ENCODE measurements at regions not wholly inside any gene's neighbourhood (a gene's known extent, or its start where the extent isn't known, plus 50 kb on each side); places are given as distances from the start of the nearest gene placed in this dataset.

- no peak for DNase-seq (ENCODE audit: extremely low spot score)
- no peak for TF ChIP-seq CTCF (IDR thresholded peaks at IDR 0.05; ENCODE audit: control extremely low read depth, extremely low read depth, low read depth, missing control alignments)
- ChIA-PET POLR2A (no interaction called here), CTCF (interaction anchor here (0.7 to 1.5 kb wide), 2 partner anchors 9 to 12 kb away, joined by 3 read pairs; no protein-coding TSS in a partner anchor)
Measured at GRCh38 chr3:73805435-73805834, 180.7 kb upstream of the PDZRN3 start.

DNA sequence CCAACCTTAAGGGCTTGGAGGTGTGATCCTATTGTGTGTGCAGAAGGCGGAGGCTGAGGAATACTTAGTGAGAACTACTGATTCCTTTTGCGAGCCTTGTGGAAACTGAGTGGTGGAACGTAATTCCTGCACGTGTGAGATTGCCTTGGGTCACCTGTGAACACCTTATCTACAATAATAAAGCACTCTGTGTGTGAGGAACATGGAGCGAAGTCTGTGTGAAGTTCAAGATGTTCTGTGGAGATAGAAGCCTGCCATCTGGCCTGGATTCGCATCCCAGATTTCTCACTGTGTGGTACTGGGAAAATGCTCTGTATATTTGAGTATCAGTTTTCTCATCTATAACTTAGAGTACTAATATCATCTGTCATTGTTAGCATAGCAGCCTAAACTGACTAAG lies 179.5 kb upstream of the PDZRN3 start:
- ChIA-PET CTCF (interaction anchor here (1.5 kb wide), 2 partner anchors 8 to 9 kb away, joined by 3 read pairs; no protein-coding TSS in a partner anchor), POLR2A (no interaction called here)
- no peak for TF ChIP-seq CTCF (IDR thresholded peaks at IDR 0.05; ENCODE audit: control extremely low read depth, extremely low read depth, low read depth, missing control alignments)
- DNase-seq (ENCODE audit: extremely low spot score) = no peak

- no peak for DNase-seq (ENCODE audit: extremely low spot score)
- TF ChIP-seq CTCF (IDR thresholded peaks at IDR 0.05; ENCODE audit: control extremely low read depth, extremely low read depth, low read depth, missing control alignments) = no peak
- POLR2A ChIA-PET = no interaction called here
- CTCF ChIA-PET = interaction anchor here (1.3 kb wide), 1 partner anchor 15 kb away, joined by 3 read pairs; no protein-coding TSS in a partner anchor
Measured at GRCh38 chr3:73801444-73801843, 176.7 kb upstream of the PDZRN3 start.

- POLR2A ChIA-PET = no interaction called here
Measured at GRCh38 chr3:73797311-73797710, 172.6 kb upstream of the PDZRN3 start.

DNA sequence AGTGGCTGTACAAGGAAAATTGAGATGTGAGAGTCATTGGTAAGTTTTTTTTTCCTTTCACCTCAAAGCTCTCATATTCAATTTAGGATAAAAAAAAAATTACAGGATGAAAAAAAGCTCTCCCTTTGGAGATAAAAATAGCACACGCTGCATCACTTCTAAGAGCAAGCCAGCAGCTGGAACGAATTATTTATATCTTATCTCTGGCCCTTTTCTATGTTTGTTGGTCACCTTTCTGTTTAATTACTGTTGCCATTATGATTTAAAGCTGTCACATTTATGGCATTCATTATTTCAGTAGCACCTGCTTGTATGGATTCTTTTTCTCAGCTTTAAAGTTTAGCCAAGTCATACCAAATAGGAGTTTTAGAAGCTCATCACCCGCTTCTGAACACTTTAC lies 171.6 kb upstream of the PDZRN3 start:
- ChIA-PET POLR2A (no interaction called here), CTCF (interaction anchor here (1.0 kb wide), 1 partner anchor 9 kb away, joined by 3 read pairs; no protein-coding TSS in a partner anchor)
- no peak for TF ChIP-seq CTCF (IDR thresholded peaks at IDR 0.05; ENCODE audit: control extremely low read depth, extremely low read depth, low read depth, missing control alignments)
- DNase-seq (ENCODE audit: extremely low spot score) = no peak

More at GRCh38 chr3:73797311-73797710, 172.6 kb upstream of the PDZRN3 start:
- no peak for DNase-seq (ENCODE audit: extremely low spot score)
- CTCF ChIA-PET = interaction anchor here (1.0 kb wide), 1 partner anchor 11 kb away, joined by 3 read pairs; no protein-coding TSS in a partner anchor
- no peak for TF ChIP-seq CTCF (IDR thresholded peaks at IDR 0.05; ENCODE audit: control extremely low read depth, extremely low read depth, low read depth, missing control alignments)

DNA sequence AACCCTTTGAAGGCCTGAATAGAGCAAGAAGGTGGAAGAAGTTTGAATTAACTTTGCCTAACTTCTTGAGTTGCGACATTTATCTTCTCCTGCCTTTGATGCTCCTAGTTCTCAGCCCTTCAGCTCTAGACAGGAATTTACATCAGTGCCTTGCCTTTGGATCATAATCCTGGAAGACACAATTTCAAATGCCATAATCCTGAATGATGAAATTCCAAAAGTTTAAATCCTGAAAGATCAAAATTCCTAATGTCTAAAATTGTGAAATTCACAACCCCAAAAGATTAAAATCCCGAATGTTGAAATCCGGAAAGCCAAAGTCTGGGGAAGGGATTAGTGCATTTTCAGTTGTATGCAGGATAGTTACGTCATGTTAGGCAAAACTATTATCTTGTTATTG lies 166.6 kb upstream of the PDZRN3 start:
- ChIA-PET CTCF (no interaction called here), POLR2A (no interaction called here)

More for the DNA sequence above, 166.6 kb upstream of the PDZRN3 start:
- no peak for TF ChIP-seq CTCF (IDR thresholded peaks at IDR 0.05; ENCODE audit: control extremely low read depth, extremely low read depth, low read depth, missing control alignments)
- no peak for DNase-seq (ENCODE audit: extremely low spot score)

Measured in GM10248 (cell line).